ENCODE measurements at regions not wholly inside any gene's neighbourhood (a gene's known extent, or its start where the extent isn't known, plus 50 kb on each side); places are given as distances from the start of the nearest gene placed in this dataset.

GRCh38 chr12:89960011-89960507 is 251.4 kb upstream of the ATP2B1 start:
- H3K9me3 ChIP-seq (ENCODE audit: control insufficient read depth, insufficient read depth, low read length), result peaks cover 6% of the 10 kb centered on the region; the same call in 1 of the 2 replicates
- no peak overlapping the region for H3K27ac ChIP-seq (ENCODE audit: low read depth, low read length)
- H3K9me2 ChIP-seq (replicated peaks; ENCODE audit: control insufficient read depth, low read length), result no peaks in the 10 kb centered on the region
- H3K79me2 ChIP-seq (ENCODE audit: control insufficient read depth, low read length), result no peaks in the 10 kb centered on the region
- H3K27me3 ChIP-seq (ENCODE audit: control insufficient read depth, low read length), result no peaks in the 10 kb centered on the region
- H3K4me2 ChIP-seq (ENCODE audit: low read length), result no peak overlapping the region
- no peaks in the 10 kb centered on the region for H3F3A ChIP-seq (ENCODE audit: control insufficient read depth, insufficient read depth)
- no peaks in the 10 kb centered on the region for H3K4me1 ChIP-seq (ENCODE audit: control insufficient read depth, low read length)
- TF ChIP-seq, protein P1, sequence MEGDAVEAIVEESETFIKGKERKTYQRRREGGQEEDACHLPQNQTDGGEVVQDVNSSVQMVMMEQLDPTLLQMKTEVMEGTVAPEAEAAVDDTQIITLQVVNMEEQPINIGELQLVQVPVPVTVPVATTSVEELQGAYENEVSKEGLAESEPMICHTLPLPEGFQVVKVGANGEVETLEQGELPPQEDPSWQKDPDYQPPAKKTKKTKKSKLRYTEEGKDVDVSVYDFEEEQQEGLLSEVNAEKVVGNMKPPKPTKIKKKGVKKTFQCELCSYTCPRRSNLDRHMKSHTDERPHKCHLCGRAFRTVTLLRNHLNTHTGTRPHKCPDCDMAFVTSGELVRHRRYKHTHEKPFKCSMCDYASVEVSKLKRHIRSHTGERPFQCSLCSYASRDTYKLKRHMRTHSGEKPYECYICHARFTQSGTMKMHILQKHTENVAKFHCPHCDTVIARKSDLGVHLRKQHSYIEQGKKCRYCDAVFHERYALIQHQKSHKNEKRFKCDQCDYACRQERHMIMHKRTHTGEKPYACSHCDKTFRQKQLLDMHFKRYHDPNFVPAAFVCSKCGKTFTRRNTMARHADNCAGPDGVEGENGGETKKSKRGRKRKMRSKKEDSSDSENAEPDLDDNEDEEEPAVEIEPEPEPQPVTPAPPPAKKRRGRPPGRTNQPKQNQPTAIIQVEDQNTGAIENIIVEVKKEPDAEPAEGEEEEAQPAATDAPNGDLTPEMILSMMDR (IDR thresholded peaks at IDR 0.05; ENCODE audit: low read depth, low read length, poor library complexity, severe bottlenecking), result no peak
- TF ChIP-seq EZH2phosphoT487 (IDR thresholded peaks at IDR 0.05; ENCODE audit: borderline replicate concordance, low read length), result no peak
- H3K4me3 ChIP-seq (ENCODE audit: low read length), result no peak overlapping the region
- no peaks in the 10 kb centered on the region for H4K20me1 ChIP-seq (ENCODE audit: control insufficient read depth, insufficient read depth, low read depth, low read length)
- no peaks in the 10 kb centered on the region for H3K36me3 ChIP-seq (ENCODE audit: control insufficient read depth, low read length)

DNA sequence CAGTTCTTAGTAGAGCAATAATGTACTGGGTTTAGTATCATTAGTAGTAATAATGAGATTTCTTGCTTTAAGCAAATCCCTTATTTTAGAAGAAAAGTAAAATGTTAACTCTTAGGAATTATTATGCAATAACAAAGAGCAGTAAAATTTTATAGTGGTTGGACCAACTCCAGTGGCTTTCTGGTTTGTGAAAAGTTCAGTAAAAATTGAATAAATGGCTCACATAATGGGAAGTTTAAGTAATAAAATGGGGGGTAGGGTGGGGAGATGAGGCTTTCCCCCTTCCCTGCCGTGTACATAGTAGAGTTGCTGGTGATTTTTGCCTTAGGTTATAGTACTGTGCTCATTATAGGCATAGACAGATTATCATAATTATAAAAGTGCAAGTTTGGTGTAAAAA is 250.5 kb upstream of the ATP2B1 start:
- H4K20me1 ChIP-seq (ENCODE audit: control insufficient read depth, insufficient read depth, low read depth, low read length), result no peaks in the 10 kb centered on the region
- no peaks in the 10 kb centered on the region for H3K27me3 ChIP-seq (ENCODE audit: control insufficient read depth, low read length)
- H3K27ac ChIP-seq (ENCODE audit: low read depth, low read length), result no peak overlapping the region
- H3K4me2 ChIP-seq (ENCODE audit: low read length), result no peak overlapping the region
- H3F3A ChIP-seq (ENCODE audit: control insufficient read depth, insufficient read depth), result no peaks in the 10 kb centered on the region
- no peaks in the 10 kb centered on the region for H3K9me2 ChIP-seq (replicated peaks; ENCODE audit: control insufficient read depth, low read length)
- H3K4me1 ChIP-seq (ENCODE audit: control insufficient read depth, low read length), result no peaks in the 10 kb centered on the region
- H3K4me3 ChIP-seq (ENCODE audit: low read length), result no peak overlapping the region
- no peak for TF ChIP-seq EZH2phosphoT487 (IDR thresholded peaks at IDR 0.05; ENCODE audit: borderline replicate concordance, low read length)
- TF ChIP-seq, protein P1 (IDR thresholded peaks at IDR 0.05; ENCODE audit: low read depth, low read length, poor library complexity, severe bottlenecking), result no peak
- H3K79me2 ChIP-seq (ENCODE audit: control insufficient read depth, low read length), result no peaks in the 10 kb centered on the region
- H3K36me3 ChIP-seq (ENCODE audit: control insufficient read depth, low read length), result no peaks in the 10 kb centered on the region
- H3K9me3 ChIP-seq (ENCODE audit: control insufficient read depth, insufficient read depth, low read length), result peaks cover 6% of the 10 kb centered on the region; the same call in 1 of the 2 replicates

GRCh38 chr12:89954259-89954658 is 245.6 kb upstream of the ATP2B1 start:
- Histone ChIP-seq H3K79me2 (ENCODE audit: control insufficient read depth, low read length) (no peaks in the 10 kb centered on the region), H3F3A (ENCODE audit: control insufficient read depth, insufficient read depth) (no peaks in the 10 kb centered on the region), H3K27me3 (ENCODE audit: control insufficient read depth, low read length) (no peaks in the 10 kb centered on the region), H4K20me1 (ENCODE audit: control insufficient read depth, insufficient read depth, low read depth, low read length) (no peaks in the 10 kb centered on the region), H3K36me3 (ENCODE audit: control insufficient read depth, low read length) (no peaks in the 10 kb centered on the region), H3K27ac (ENCODE audit: low read depth, low read length) (no peak overlapping the region), H3K9me2 (replicated peaks; ENCODE audit: control insufficient read depth, low read length) (no peaks in the 10 kb centered on the region), H3K4me1 (ENCODE audit: control insufficient read depth, low read length) (peaks cover 15% of the 10 kb centered on the region), H3K4me3 (ENCODE audit: low read length) (no peak overlapping the region), H3K9me3 (ENCODE audit: control insufficient read depth, insufficient read depth, low read length) (peaks cover under 1% of the 10 kb centered on the region; the same call in 1 of the 2 replicates), H3K4me2 (ENCODE audit: low read length) (no peak overlapping the region)
- TF ChIP-seq, protein P1 (IDR thresholded peaks at IDR 0.05; ENCODE audit: low read depth, low read length, poor library complexity, severe bottlenecking), result no peak
- TF ChIP-seq EZH2phosphoT487 (IDR thresholded peaks at IDR 0.05; ENCODE audit: borderline replicate concordance, low read length), result no peak
